RWPE2 (cell line): ENCODE measurements at regions not wholly inside any gene's neighbourhood (a gene's known extent, or its start where the extent isn't known, plus 50 kb on each side); places are given as distances from the start of the nearest gene placed in this dataset.

Experiments
- ATAC-seq: fragments of 200-7000 bp; cut with Tn5 transposase; 3 replicates; pipeline ENCODE4 v1.9.1; 2021; ENCODE audit warnings: low read depth
- DNase-seq: peaks from one replicate; pipeline ENCODE4 v3.0.0-alpha.2; 2020; ENCODE audit warnings: low spot score
- H3K27ac ChIP-seq: fragments of 450-650 bp; 2 replicates; pipeline ENCODE4 v1.5.1; 2017; ENCODE audit warnings: mild to moderate bottlenecking; ENCODE audit not compliant: poor library complexity, severe bottlenecking
- H3K27me3 ChIP-seq: fragments of 250-450 bp; sonication (Bioruptor Pico); 2 replicates; pipeline ENCODE4 v1.5.1; 2021; ENCODE audit warnings: mild to moderate bottlenecking, moderate library complexity; ENCODE audit not compliant: insufficient read depth, poor library complexity, severe bottlenecking
- H3K36me3 ChIP-seq: fragments of 250-450 bp; sonication (Bioruptor Pico); 2 replicates; pipeline ENCODE4 v1.5.1; 2020; ENCODE audit warnings: low read depth, mild to moderate bottlenecking, moderate library complexity
- H3K4me1 ChIP-seq: fragments of 250-450 bp; sonication (Bioruptor Pico); 2 replicates; pipeline ENCODE4 v1.5.1; 2021; ENCODE audit warnings: mild to moderate bottlenecking, moderate library complexity; ENCODE audit not compliant: insufficient read depth, poor library complexity, severe bottlenecking
- H3K4me3 ChIP-seq: fragments of 250-450 bp; sonication (Bioruptor Pico); 2 replicates; pipeline ENCODE4 v1.5.1; 2021; ENCODE audit warnings: mild to moderate bottlenecking, moderate library complexity; ENCODE audit not compliant: severe bottlenecking
- H3K9me3 ChIP-seq: fragments of 250-450 bp; sonication (Bioruptor Pico); 2 replicates; pipeline ENCODE4 v1.5.1; 2021; ENCODE audit warnings: mild to moderate bottlenecking, moderate library complexity; ENCODE audit not compliant: severe bottlenecking
- TF ChIP-seq, protein P1 (sequence below): fragments of 450-650 bp; IDR thresholded peaks from one replicate; pipeline ENCODE4 v1.5.1; 2017; ENCODE audit warnings: mild to moderate bottlenecking, moderate library complexity; ENCODE audit not compliant: poor library complexity, severe bottlenecking

DNA sequence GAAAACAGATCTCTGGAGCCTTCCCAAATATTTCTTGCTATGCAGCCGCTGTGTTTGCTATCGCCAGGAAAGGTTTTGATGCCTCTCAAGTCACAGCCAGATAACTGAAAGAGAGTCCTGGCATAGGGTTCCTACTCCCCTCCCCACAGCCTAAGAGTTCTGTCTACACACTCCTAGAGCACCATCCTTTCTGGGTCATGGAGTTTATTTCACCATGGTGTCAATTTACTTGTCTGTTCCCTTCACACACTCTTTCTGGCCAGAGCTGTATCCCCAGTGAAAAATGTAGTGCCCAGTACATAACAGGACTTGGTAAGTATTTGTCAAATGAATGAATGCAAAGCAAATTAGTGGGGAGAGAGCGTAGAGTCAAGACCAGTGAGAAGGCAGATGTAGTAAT is 185.3 kb downstream of the HAUS1 start:
- no peaks in the 10 kb centered on the region for H3K36me3 ChIP-seq
- peaks cover 6% of the 10 kb centered on the region for H3K4me1 ChIP-seq
- no peaks in the 10 kb centered on the region for H3K27me3 ChIP-seq
- no peak overlapping the region for H3K27ac ChIP-seq
- ATAC-seq (no peak), DNase-seq (no peak)
- TF ChIP-seq, protein P1, sequence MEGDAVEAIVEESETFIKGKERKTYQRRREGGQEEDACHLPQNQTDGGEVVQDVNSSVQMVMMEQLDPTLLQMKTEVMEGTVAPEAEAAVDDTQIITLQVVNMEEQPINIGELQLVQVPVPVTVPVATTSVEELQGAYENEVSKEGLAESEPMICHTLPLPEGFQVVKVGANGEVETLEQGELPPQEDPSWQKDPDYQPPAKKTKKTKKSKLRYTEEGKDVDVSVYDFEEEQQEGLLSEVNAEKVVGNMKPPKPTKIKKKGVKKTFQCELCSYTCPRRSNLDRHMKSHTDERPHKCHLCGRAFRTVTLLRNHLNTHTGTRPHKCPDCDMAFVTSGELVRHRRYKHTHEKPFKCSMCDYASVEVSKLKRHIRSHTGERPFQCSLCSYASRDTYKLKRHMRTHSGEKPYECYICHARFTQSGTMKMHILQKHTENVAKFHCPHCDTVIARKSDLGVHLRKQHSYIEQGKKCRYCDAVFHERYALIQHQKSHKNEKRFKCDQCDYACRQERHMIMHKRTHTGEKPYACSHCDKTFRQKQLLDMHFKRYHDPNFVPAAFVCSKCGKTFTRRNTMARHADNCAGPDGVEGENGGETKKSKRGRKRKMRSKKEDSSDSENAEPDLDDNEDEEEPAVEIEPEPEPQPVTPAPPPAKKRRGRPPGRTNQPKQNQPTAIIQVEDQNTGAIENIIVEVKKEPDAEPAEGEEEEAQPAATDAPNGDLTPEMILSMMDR, result no peak
- no peaks in the 10 kb centered on the region for H3K9me3 ChIP-seq
- H3K4me3 ChIP-seq, result no peak overlapping the region

- DNase-seq (no peak), ATAC-seq (no peak)
- TF ChIP-seq, protein P1, result no peak
- peaks cover 6% of the 10 kb centered on the region for H3K4me1 ChIP-seq
- H3K27ac ChIP-seq, result no peak overlapping the region
- no peaks in the 10 kb centered on the region for H3K9me3 ChIP-seq
- no peak overlapping the region for H3K4me3 ChIP-seq
- no peaks in the 10 kb centered on the region for H3K27me3 ChIP-seq
- H3K36me3 ChIP-seq, result no peaks in the 10 kb centered on the region
Observed at GRCh38 chr18:46289931-46290330, 185.7 kb downstream of the HAUS1 start.

DNA sequence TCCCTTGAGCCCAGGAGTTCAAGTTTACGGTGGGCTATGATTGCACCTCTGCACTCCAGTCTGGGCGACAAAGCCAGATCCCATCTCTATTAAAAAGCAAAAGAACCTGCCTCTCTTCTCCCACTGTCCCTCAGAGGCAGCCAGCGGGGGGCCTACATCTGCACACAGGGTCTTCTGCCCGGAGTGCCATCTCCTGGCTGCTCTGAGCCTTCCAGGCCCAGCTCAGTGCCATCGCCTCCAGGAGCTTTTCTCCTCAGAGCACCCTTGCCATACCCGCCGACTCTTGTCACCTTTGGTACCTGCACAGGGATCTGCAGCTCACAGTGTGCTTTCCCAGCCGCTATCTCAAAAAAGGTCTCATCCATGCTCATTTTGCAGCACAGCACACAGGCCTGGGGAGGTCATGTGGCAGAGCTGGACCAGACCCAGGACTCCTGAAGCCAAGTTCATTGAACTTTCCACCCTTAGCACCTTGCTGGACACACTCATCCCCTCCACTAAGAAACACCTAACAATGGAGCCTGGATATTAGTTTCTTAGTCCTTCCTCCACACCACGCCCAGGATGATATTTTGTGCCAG is 186.3 kb downstream of the HAUS1 start:
- TF ChIP-seq, protein P1, result no peak
- Histone ChIP-seq H3K4me1 (peaks cover 6% of the 10 kb centered on the region), H3K27me3 (no peaks in the 10 kb centered on the region), H3K4me3 (no peak overlapping the region), H3K9me3 (no peaks in the 10 kb centered on the region), H3K36me3 (no peaks in the 10 kb centered on the region), H3K27ac (no peak overlapping the region)
- ATAC-seq (no peak), DNase-seq (no peak)

GRCh38 chr18:46291149-46291548 is 187.0 kb downstream of the HAUS1 start:
- Histone ChIP-seq H3K9me3 (no peaks in the 10 kb centered on the region), H3K4me1 (peaks cover 6% of the 10 kb centered on the region), H3K4me3 (no peak overlapping the region), H3K27ac (no peak overlapping the region), H3K36me3 (no peaks in the 10 kb centered on the region), H3K27me3 (no peaks in the 10 kb centered on the region)
- no peak for DNase-seq
- no peak for ATAC-seq
- TF ChIP-seq, protein P1, result no peak

DNA sequence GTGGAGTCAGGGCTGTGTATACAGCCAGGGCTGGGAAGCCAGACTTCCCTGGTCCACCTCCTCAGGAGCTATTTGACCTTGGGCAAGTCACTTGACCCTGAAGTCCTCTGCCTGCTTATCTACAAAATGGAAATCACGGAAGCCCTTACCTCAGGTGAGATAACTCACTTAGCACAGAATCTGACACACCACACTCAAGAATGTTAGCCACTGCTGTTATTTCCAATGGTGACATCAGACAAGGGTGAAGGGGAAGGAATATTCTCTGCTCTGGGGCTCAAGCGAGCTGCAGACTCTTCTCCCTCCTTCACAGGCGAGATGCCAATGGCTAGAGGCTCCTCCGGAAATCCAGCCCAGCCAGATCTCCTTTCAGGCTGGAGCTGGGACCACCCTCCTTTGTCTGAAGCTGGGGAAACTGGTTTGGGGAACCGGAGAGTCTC is 189.6 kb downstream of the HAUS1 start:
- DNase-seq (no peak), ATAC-seq (peak; percentile 66)
- H3K4me1 ChIP-seq, result peaks cover 6% of the 10 kb centered on the region

More for the DNA sequence above, 189.6 kb downstream of the HAUS1 start:
- no peaks in the 10 kb centered on the region for H3K27me3 ChIP-seq
- no peak overlapping the region for H3K27ac ChIP-seq
- no peaks in the 10 kb centered on the region for H3K9me3 ChIP-seq
- TF ChIP-seq, protein P1, result no peak
- H3K36me3 ChIP-seq, result no peaks in the 10 kb centered on the region
- no peak overlapping the region for H3K4me3 ChIP-seq
